ENCODE measurements at regions not wholly inside any gene's neighbourhood (a gene's known extent, or its start where the extent isn't known, plus 50 kb on each side); places are given as distances from the start of the nearest gene placed in this dataset.

DNA sequence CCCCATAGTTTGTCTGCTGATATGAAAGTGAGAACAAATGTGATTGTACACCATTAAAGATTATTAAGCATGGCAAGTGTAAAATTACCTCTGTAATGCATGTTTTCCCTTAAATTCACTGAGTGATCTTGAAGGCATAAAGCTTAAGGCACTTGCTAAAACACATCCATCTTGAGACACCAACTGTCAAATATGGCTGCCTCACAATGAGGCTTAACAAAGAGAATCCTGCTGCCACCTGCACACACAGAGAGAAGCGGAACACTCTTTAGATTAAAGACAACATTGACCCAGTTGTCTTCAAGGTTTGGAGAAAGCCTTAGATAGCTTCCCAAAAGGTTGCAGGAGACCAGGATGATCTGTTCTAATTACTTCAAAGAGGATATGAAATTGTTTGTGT is 803.6 kb upstream of the GYPC start:
- no peak overlapping the region for H3K27ac ChIP-seq
- no peak for ATAC-seq
- 60 to 67% methylated on average over 1 of the region's 1 CpG for WGBS, 2 donors (ENCODE audit: low coverage in 1 of 2)
- TF ChIP-seq POLR2AphosphoS5 (IDR thresholded peaks at IDR 0.05) = no peak
- TF ChIP-seq POLR2A (IDR thresholded peaks at IDR 0.05) = no peak
- TF ChIP-seq, protein P1, sequence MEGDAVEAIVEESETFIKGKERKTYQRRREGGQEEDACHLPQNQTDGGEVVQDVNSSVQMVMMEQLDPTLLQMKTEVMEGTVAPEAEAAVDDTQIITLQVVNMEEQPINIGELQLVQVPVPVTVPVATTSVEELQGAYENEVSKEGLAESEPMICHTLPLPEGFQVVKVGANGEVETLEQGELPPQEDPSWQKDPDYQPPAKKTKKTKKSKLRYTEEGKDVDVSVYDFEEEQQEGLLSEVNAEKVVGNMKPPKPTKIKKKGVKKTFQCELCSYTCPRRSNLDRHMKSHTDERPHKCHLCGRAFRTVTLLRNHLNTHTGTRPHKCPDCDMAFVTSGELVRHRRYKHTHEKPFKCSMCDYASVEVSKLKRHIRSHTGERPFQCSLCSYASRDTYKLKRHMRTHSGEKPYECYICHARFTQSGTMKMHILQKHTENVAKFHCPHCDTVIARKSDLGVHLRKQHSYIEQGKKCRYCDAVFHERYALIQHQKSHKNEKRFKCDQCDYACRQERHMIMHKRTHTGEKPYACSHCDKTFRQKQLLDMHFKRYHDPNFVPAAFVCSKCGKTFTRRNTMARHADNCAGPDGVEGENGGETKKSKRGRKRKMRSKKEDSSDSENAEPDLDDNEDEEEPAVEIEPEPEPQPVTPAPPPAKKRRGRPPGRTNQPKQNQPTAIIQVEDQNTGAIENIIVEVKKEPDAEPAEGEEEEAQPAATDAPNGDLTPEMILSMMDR (IDR thresholded peaks at IDR 0.05) = no peak
- TF ChIP-seq EP300 (IDR thresholded peaks at IDR 0.05) = no peak
- no peaks in the 10 kb centered on the region for H3K4me1 ChIP-seq
- no peaks in the 10 kb centered on the region for H3K9me3 ChIP-seq
- no peaks in the 10 kb centered on the region for H3K27me3 ChIP-seq
- no peak overlapping the region for H3K4me3 ChIP-seq
- H3K36me3 ChIP-seq = no peaks in the 10 kb centered on the region

DNA sequence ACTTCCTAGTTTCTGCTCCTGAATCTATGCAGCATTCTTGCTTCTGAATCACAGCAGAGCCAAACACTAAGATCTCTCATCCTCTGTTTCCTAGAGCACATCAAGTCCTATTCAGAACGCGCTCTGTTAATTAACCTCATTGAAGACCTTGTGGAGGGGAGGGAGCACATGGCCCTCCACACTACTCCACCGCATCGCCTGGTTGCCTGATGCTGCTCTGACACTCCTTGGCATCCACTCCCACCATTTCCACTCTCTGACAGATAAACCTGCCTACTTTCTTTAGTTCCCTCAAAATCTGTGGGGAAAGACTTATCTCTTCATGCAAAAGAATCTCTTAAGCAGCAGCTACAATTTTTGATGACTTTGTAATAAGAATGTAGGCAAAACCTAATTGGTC is 802.3 kb upstream of the GYPC start:
- H3K9me3 ChIP-seq = no peaks in the 10 kb centered on the region
- no peaks in the 10 kb centered on the region for H3K36me3 ChIP-seq
- ATAC-seq = no peak
- no peak overlapping the region for H3K27ac ChIP-seq
- H3K27me3 ChIP-seq = no peaks in the 10 kb centered on the region
- TF ChIP-seq, protein P1 (IDR thresholded peaks at IDR 0.05) = no peak
- TF ChIP-seq POLR2AphosphoS5 (IDR thresholded peaks at IDR 0.05) (no peak), POLR2A (IDR thresholded peaks at IDR 0.05) (no peak), EP300 (IDR thresholded peaks at IDR 0.05) (no peak)
- H3K4me1 ChIP-seq = no peaks in the 10 kb centered on the region
- H3K4me3 ChIP-seq = no peak overlapping the region
- WGBS, 2 donors (ENCODE audit: low coverage in 1 of 2) = 73 to 75% methylated on average over 2 to 4 of the region's 4 CpGs

DNA sequence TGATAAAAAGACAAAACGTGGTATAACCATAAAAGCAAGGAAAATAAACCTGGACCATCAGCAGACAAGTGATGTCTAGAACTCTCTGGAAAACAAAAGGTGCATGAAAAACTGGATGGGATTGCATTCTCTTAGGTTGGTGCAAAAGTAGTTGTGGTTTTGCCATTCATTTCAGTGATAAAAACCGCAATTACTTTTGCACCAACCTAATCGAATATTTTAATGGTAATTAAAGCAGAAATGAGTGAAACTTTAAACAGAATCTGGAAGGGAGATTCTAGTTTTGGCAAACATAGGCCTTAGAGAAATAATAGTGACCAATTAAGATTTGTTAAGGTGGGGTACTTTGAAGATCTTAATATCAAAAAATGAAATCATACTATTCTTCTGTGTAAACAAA is 800.8 kb upstream of the GYPC start:
- H3K4me1 ChIP-seq = no peaks in the 10 kb centered on the region
- H3K36me3 ChIP-seq = no peaks in the 10 kb centered on the region
- ATAC-seq = no peak
- H3K9me3 ChIP-seq = no peaks in the 10 kb centered on the region
- 75 to 100% methylated on average over 2 to 3 of the region's 3 CpGs for WGBS, 2 donors (ENCODE audit: low coverage in 1 of 2)
- H3K27me3 ChIP-seq = no peaks in the 10 kb centered on the region
- H3K4me3 ChIP-seq = no peak overlapping the region
- no peak overlapping the region for H3K27ac ChIP-seq
- TF ChIP-seq POLR2AphosphoS5 (IDR thresholded peaks at IDR 0.05) = no peak
- no peak for TF ChIP-seq EP300 (IDR thresholded peaks at IDR 0.05)
- TF ChIP-seq, protein P1 (IDR thresholded peaks at IDR 0.05) = no peak
- no peak for TF ChIP-seq POLR2A (IDR thresholded peaks at IDR 0.05)

DNA sequence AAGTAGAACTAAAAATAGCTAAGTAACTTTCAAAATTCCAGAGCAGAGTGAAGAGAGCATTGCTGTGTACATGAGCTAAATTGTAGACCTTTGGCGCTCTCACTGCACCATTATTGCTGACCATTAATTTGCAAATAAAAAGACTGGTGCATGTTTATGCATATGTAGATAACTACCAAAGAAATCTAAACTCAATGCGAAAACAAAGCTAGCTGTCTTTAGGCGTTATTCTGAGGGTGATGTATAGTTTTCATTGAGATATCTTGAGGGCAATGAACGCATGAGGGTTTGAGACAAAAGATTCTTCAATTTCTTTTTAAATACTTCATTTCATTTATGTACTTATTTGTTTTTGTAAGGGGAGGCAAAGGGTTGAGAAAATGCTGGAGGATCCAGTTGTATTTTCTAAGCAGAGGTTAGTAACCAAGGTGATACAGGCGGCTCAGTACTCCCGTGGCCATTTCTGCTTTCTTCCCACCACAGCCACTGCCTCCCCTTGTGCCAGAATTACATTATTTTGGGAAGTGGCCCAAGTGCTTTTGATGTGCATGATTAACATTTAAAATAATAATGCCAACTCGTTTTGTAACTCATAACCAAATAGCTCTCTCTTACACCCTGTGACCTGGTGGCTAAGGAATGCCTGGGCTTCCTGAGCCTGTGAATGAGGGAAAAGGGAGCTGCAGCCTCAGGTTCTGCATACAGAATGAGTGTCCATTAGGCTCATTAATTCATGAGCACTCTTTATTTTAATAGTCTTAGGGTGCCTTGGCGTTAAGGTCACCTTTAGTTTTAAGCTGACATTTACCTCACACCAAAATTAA is 797.8 kb upstream of the GYPC start:
- 58 to 61% methylated on average over 8 of the region's 8 CpGs for WGBS, 2 donors (ENCODE audit: low coverage in 1 of 2)
- Histone ChIP-seq H3K27ac (no peak overlapping the region), H3K36me3 (no peaks in the 10 kb centered on the region)

More for the DNA sequence above, 797.8 kb upstream of the GYPC start:
- Histone ChIP-seq H3K4me1 (no peaks in the 10 kb centered on the region), H3K4me3 (no peak overlapping the region), H3K9me3 (no peaks in the 10 kb centered on the region), H3K27me3 (no peaks in the 10 kb centered on the region)
- TF ChIP-seq, protein P1 (IDR thresholded peaks at IDR 0.05) = no peak
- TF ChIP-seq POLR2AphosphoS5 (IDR thresholded peaks at IDR 0.05) = no peak
- no peak for ATAC-seq
